ENCODE measurements at regions not wholly inside any gene's neighbourhood (a gene's known extent, or its start where the extent isn't known, plus 50 kb on each side); places are given as distances from the start of the nearest gene placed in this dataset.

GRCh38 chr2:51103205-51103604 lies 71.3 kb upstream of the NRXN1 start:
- TF ChIP-seq, protein P1, sequence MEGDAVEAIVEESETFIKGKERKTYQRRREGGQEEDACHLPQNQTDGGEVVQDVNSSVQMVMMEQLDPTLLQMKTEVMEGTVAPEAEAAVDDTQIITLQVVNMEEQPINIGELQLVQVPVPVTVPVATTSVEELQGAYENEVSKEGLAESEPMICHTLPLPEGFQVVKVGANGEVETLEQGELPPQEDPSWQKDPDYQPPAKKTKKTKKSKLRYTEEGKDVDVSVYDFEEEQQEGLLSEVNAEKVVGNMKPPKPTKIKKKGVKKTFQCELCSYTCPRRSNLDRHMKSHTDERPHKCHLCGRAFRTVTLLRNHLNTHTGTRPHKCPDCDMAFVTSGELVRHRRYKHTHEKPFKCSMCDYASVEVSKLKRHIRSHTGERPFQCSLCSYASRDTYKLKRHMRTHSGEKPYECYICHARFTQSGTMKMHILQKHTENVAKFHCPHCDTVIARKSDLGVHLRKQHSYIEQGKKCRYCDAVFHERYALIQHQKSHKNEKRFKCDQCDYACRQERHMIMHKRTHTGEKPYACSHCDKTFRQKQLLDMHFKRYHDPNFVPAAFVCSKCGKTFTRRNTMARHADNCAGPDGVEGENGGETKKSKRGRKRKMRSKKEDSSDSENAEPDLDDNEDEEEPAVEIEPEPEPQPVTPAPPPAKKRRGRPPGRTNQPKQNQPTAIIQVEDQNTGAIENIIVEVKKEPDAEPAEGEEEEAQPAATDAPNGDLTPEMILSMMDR (optimal IDR thresholded peaks at IDR 0.05 in 1 of 3, IDR thresholded peaks at IDR 0.05 in 1 of 3, conservative IDR thresholded peaks at IDR 0.05 in 1 of 3; ENCODE audit: extremely low read depth in 1 of 3, insufficient read depth in 2 of 3, low read length in 3 of 3): no peak
- no peak for TF ChIP-seq EZH2 (IDR thresholded peaks at IDR 0.05; ENCODE audit: low read length)
- Histone ChIP-seq H3K27me3 (ENCODE audit: control insufficient read depth, extremely low read depth, insufficient read depth, low read length) (no peaks in the 10 kb centered on the region), H3K4me3 (ENCODE audit: control insufficient read depth in 2 of 3, extremely low read depth in 1 of 3, insufficient read depth in 2 of 3, low read depth in 1 of 3, low read length in 3 of 3) (no peak overlapping the region), H2AFZ (ENCODE audit: control insufficient read depth, low read length) (no peak overlapping the region), H3K27ac (ENCODE audit: control insufficient read depth, insufficient read depth, low read length) (no peak overlapping the region), H3K36me3 (ENCODE audit: control insufficient read depth in 2 of 2, extremely low read depth in 1 of 2, insufficient read depth in 2 of 2, low read length in 2 of 2) (no peaks in the 10 kb centered on the region), H4K20me1 (ENCODE audit: control insufficient read depth, extremely low read depth, insufficient read depth, low read length) (no peaks in the 10 kb centered on the region), H3K9me1 (ENCODE audit: control insufficient read depth, extremely low read depth, insufficient read depth, low read length) (no peaks in the 10 kb centered on the region), H3K79me2 (ENCODE audit: control insufficient read depth, insufficient read depth, low read length) (no peaks in the 10 kb centered on the region), H3K4me2 (ENCODE audit: control insufficient read depth, extremely low read depth, insufficient read depth, low read depth, low read length) (no peak overlapping the region), H3K9ac (ENCODE audit: control insufficient read depth, extremely low read depth, insufficient read depth, low read length) (no peak overlapping the region), H3K9me3 (ENCODE audit: control insufficient read depth, low read depth, low read length) (no peaks in the 10 kb centered on the region), H3K4me1 (ENCODE audit: control insufficient read depth, extremely low read depth, insufficient read depth, low read length) (no peaks in the 10 kb centered on the region)
- dilution Hi-C loops (cut with MboI; ENCODE audit: extremely low pct_ligation_motif_present, low sequenced_read_pairs): no loop called here
- FAIRE-seq: no peak
- DNase-seq (ENCODE audit: low read depth, low spot score): no peak

DNA sequence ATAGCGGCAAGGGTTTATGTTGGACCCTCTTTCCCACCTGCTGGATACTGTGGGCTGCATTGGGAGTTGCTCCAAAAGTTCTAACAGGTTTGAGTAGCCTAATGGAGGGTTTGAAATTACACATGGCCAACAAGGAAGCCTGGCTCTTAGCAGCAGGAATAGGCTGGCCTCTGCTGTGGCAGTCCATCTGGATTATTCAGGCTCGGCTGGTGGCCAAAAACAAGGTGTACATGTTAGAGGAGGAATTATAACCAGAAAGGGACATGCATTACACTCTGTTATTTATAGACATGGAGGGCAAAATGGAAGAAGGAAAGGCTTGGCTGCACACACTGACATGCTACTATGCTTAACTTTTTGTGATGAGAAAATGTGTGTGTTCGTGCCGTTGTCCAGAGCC lies 61.1 kb upstream of the NRXN1 start:
- Histone ChIP-seq H3K9ac (ENCODE audit: control insufficient read depth, extremely low read depth, insufficient read depth, low read length) (no peak overlapping the region), H3K79me2 (ENCODE audit: control insufficient read depth, insufficient read depth, low read length) (no peaks in the 10 kb centered on the region), H3K27me3 (ENCODE audit: control insufficient read depth, extremely low read depth, insufficient read depth, low read length) (no peaks in the 10 kb centered on the region), H3K27ac (ENCODE audit: control insufficient read depth, insufficient read depth, low read length) (no peak overlapping the region), H4K20me1 (ENCODE audit: control insufficient read depth, extremely low read depth, insufficient read depth, low read length) (no peaks in the 10 kb centered on the region), H3K9me3 (ENCODE audit: control insufficient read depth, low read depth, low read length) (no peaks in the 10 kb centered on the region), H3K4me3 (ENCODE audit: control insufficient read depth in 2 of 3, extremely low read depth in 1 of 3, insufficient read depth in 2 of 3, low read depth in 1 of 3, low read length in 3 of 3) (no peak overlapping the region), H3K4me1 (ENCODE audit: control insufficient read depth, extremely low read depth, insufficient read depth, low read length) (no peaks in the 10 kb centered on the region), H3K36me3 (ENCODE audit: control insufficient read depth in 2 of 2, extremely low read depth in 1 of 2, insufficient read depth in 2 of 2, low read length in 2 of 2) (no peaks in the 10 kb centered on the region), H3K4me2 (ENCODE audit: control insufficient read depth, extremely low read depth, insufficient read depth, low read depth, low read length) (no peak overlapping the region), H2AFZ (ENCODE audit: control insufficient read depth, low read length) (no peak overlapping the region), H3K9me1 (ENCODE audit: control insufficient read depth, extremely low read depth, insufficient read depth, low read length) (no peaks in the 10 kb centered on the region)
- no peak for TF ChIP-seq EZH2 (IDR thresholded peaks at IDR 0.05; ENCODE audit: low read length)
- TF ChIP-seq, protein P1 (optimal IDR thresholded peaks at IDR 0.05 in 1 of 3, IDR thresholded peaks at IDR 0.05 in 1 of 3, conservative IDR thresholded peaks at IDR 0.05 in 1 of 3; ENCODE audit: extremely low read depth in 1 of 3, insufficient read depth in 2 of 3, low read length in 3 of 3): no peak
- dilution Hi-C loops (cut with MboI; ENCODE audit: extremely low pct_ligation_motif_present, low sequenced_read_pairs): no loop called here
- DNase-seq (ENCODE audit: low read depth, low spot score) (no peak), FAIRE-seq (no peak)
